Osteocyte (in vitro differentiated cells): ENCODE measurements at regions not wholly inside any gene's neighbourhood (a gene's known extent, or its start where the extent isn't known, plus 50 kb on each side); places are given as distances from the start of the nearest gene placed in this dataset.

Source experiments
- DNase-seq: peaks from one replicate; pipeline ENCODE4 v3.0.0; 2021; ENCODE audit warnings: mixed read lengths; ENCODE audit not compliant: unreplicated experiment; ENCODE audit errors: extremely low spot score
- H3K27ac Mint-ChIP-seq: one replicate; pipeline ENCODE4 v1.8.0; 2021; ENCODE audit warnings: mild to moderate bottlenecking, mixed read lengths; ENCODE audit not compliant: unreplicated experiment
- H3K27me3 Mint-ChIP-seq: one replicate; pipeline ENCODE4 v1.8.0; 2021; ENCODE audit warnings: mixed read lengths; ENCODE audit not compliant: unreplicated experiment
- H3K36me3 Mint-ChIP-seq: one replicate; pipeline ENCODE4 v1.8.0; 2021; ENCODE audit warnings: mixed read lengths; ENCODE audit not compliant: unreplicated experiment
- H3K4me1 Mint-ChIP-seq: one replicate; pipeline ENCODE4 v1.8.0; 2021; ENCODE audit warnings: mixed read lengths; ENCODE audit not compliant: unreplicated experiment
- H3K4me3 Mint-ChIP-seq: one replicate; pipeline ENCODE4 v1.8.0; 2021; ENCODE audit warnings: mild to moderate bottlenecking, moderate library complexity, mixed read lengths; ENCODE audit not compliant: unreplicated experiment
- H3K9me3 Mint-ChIP-seq: one replicate; pipeline ENCODE4 v1.8.0; 2021; ENCODE audit warnings: mixed read lengths; ENCODE audit not compliant: unreplicated experiment
- TF ChIP-seq, protein P1 (sequence below): fragments of 200-600 bp; sonication (generic); IDR thresholded peaks from 2 replicates; pipeline ENCODE4 v1.5.0; 2021; ENCODE audit warnings: antibody characterized with exemption, mild to moderate bottlenecking, moderate library complexity

DNA sequence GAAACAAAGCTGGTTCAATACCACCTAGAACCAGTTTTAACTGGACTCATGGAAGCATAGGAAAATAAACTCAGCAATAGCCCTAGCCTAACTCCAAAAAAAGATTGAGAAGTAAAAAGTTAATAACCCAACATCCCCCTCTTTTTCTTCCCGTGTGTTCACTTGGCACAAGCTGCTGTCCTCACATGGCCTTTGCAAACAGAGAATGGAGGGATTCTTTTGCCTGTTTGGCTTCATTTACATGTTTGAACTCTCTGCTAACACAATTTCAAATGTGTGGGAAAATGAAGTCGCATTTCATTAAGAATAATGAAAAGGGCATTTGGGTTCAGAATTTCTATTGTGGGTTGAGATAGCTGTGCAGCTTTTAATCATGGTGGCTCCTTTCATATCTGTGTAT, 589.2 kb upstream of the LRRTM1 start:
- Mint-ChIP-seq H3K36me3 (no peaks in the 10 kb centered on the region), H3K4me1 (no peaks in the 10 kb centered on the region), H3K27ac (no peak overlapping the region), H3K4me3 (no peak overlapping the region), H3K27me3 (no peaks in the 10 kb centered on the region), H3K9me3 (peaks cover 36% of the 10 kb centered on the region)
- no peak for DNase-seq
- TF ChIP-seq, protein P1, sequence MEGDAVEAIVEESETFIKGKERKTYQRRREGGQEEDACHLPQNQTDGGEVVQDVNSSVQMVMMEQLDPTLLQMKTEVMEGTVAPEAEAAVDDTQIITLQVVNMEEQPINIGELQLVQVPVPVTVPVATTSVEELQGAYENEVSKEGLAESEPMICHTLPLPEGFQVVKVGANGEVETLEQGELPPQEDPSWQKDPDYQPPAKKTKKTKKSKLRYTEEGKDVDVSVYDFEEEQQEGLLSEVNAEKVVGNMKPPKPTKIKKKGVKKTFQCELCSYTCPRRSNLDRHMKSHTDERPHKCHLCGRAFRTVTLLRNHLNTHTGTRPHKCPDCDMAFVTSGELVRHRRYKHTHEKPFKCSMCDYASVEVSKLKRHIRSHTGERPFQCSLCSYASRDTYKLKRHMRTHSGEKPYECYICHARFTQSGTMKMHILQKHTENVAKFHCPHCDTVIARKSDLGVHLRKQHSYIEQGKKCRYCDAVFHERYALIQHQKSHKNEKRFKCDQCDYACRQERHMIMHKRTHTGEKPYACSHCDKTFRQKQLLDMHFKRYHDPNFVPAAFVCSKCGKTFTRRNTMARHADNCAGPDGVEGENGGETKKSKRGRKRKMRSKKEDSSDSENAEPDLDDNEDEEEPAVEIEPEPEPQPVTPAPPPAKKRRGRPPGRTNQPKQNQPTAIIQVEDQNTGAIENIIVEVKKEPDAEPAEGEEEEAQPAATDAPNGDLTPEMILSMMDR = no peak

DNA sequence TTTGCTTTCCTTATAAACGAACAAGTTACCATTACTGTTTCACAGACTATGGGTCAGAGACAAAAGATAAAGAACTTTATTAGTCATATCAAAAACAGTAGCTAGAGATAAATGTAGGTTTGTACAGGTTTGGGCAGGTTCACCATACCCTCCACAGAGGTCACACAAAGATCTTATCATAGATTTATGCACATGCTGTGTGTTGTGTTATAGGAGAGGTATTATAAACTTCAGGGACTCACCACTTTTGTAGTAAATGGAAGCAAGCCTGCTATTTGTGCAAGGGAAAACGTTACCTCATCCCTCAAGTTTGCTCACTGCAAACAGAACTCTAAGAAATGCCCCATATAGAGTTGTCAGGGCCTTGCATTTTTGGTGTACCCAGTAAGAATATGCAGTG, 584.5 kb upstream of the LRRTM1 start:
- no peak overlapping the region for H3K27ac Mint-ChIP-seq
- TF ChIP-seq, protein P1 = no peak
- peaks cover 30% of the 10 kb centered on the region for H3K9me3 Mint-ChIP-seq
- H3K27me3 Mint-ChIP-seq = no peaks in the 10 kb centered on the region
- DNase-seq = no peak
- no peak overlapping the region for H3K4me3 Mint-ChIP-seq
- H3K4me1 Mint-ChIP-seq = no peaks in the 10 kb centered on the region
- H3K36me3 Mint-ChIP-seq = no peaks in the 10 kb centered on the region

DNA sequence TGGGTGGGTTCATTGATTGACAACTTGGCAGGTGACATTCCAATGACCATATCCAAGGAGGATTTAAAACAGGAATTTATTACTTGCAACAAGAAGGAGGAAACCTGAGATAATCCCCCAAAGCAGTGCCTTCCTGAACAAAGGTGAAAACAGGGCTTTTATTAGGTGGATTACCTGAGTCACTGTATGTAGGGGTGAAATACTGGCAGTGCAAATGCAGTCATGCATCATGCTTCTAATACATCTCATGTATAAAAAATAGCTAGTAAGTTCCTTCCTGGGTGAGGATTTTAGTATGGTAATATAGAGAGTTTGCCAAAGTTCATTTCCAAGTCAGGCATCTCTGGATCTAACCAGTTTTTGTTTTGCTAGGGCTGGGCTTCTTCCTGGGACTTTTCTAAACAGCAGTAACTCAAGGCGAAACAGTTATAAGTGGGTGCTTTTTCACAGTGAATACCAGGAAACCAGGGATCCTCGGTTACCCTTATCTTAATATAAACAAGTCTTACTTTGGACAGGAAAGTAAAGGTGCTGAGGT, 583.4 kb upstream of the LRRTM1 start:
- H3K9me3 Mint-ChIP-seq = peaks cover 30% of the 10 kb centered on the region
- DNase-seq = no peak
- no peaks in the 10 kb centered on the region for H3K27me3 Mint-ChIP-seq
- H3K4me1 Mint-ChIP-seq = no peaks in the 10 kb centered on the region
- H3K27ac Mint-ChIP-seq = no peak overlapping the region
- no peak overlapping the region for H3K4me3 Mint-ChIP-seq
- H3K36me3 Mint-ChIP-seq = no peaks in the 10 kb centered on the region
- TF ChIP-seq, protein P1 = no peak

DNA sequence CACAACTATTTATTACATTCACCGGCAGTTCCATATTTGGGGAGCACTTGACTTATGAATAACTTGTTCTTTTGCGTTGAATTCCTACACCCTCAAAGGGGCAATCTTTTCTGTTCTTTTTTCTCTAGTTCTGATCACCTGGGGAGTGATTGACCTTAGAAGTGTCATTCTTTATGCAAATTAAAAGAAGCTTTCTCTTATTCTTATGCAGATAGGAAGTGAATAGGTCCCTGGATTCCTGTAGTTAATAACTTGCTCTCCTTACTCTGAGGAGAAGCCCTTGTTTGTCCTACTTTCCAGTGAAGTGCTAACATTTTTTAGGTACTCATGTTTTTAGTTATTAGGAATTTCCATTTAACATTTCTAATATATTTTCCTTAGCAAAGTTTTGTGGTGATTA, 569.8 kb upstream of the LRRTM1 start:
- TF ChIP-seq, protein P1 = no peak
- Mint-ChIP-seq H3K27ac (no peak overlapping the region), H3K4me3 (no peak overlapping the region), H3K27me3 (no peaks in the 10 kb centered on the region), H3K9me3 (peaks cover 59% of the 10 kb centered on the region), H3K36me3 (no peaks in the 10 kb centered on the region), H3K4me1 (no peaks in the 10 kb centered on the region)
- no peak for DNase-seq

DNA sequence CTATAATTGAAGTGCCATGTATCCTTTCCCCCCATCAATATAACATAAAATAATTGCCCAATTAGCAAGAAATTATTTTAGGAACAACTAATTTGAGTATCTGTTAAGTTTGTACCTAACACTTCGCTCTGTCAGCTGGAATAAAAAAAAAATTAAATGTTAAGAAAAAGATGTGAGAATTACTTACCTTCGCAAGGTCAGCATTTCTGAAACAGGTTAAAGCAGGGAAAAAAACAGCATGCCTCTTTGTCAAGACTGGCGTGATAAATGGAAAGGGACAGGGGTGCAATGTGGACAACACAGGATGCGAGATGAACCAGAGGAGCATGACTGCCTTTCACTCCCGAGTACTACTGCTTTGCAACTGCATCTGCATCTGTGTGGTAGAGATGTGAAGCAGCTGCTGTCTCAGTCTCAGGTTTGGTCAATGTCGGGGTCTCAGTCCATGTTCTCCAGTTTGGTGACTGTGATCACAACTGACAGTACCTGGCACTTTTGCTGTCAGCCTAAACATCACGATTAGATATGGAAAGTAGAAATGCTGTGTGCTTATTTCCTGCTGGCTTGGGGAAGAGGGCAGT, 565.4 kb upstream of the LRRTM1 start:
- Mint-ChIP-seq H3K27ac (no peak overlapping the region), H3K9me3 (peaks cover 60% of the 10 kb centered on the region), H3K4me3 (no peak overlapping the region), H3K4me1 (no peaks in the 10 kb centered on the region), H3K36me3 (no peaks in the 10 kb centered on the region), H3K27me3 (no peaks in the 10 kb centered on the region)
- TF ChIP-seq, protein P1 = no peak
- DNase-seq = no peak
